ENCODE measurements at regions not wholly inside any gene's neighbourhood (a gene's known extent, or its start where the extent isn't known, plus 50 kb on each side); places are given as distances from the start of the nearest gene placed in this dataset.

DNA sequence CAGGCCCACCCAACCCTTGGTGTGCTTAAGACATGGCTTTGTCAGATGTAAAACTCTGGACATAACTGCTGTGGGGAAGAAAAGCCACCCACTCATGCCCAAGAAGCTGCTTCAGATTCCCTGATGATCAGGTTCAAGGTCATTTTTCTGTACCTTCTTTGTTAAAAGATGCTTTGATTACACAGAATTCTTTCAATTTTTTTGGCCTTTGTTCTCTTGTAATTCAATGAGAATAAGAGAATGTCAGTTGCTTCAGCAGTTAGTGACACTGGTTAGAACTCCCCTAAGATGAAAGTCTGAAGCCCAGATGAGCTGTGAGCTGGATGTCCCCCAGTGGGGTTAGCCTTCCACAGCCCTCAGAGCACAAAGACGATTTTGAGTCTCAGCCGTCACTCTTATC is 152.7 kb downstream of the CHRM3 start:
- Histone ChIP-seq H3K9me3 (ENCODE audit: insufficient read depth in 2 of 2, low read depth in 1 of 2, low read length in 1 of 2) (no peaks in the 10 kb centered on the region), H3K79me2 (ENCODE audit: control insufficient read depth in 1 of 2, insufficient read depth in 2 of 2, low read length in 2 of 2) (no peaks in the 10 kb centered on the region), H2AFZ (ENCODE audit: low read length) (no peak overlapping the region), H3K23me2 (ENCODE audit: low read depth, low read length) (no peaks in the 10 kb centered on the region), H3K27me3 (replicated peaks in 1 of 4; ENCODE audit: control insufficient read depth in 3 of 4, extremely low read depth in 1 of 4, insufficient read depth in 3 of 4, low read length in 3 of 4) (no peaks in the 10 kb centered on the region), H3K36me3 (ENCODE audit: control insufficient read depth in 2 of 4, insufficient read depth in 4 of 4, low read length in 3 of 4) (no peaks in the 10 kb centered on the region), H3K56ac (replicated peaks; ENCODE audit: insufficient read length, low read depth, low read length) (no peak overlapping the region), H2BK12ac (ENCODE audit: low read depth, low read length) (no peak overlapping the region), H3K4me1 (replicated peaks in 1 of 4; ENCODE audit: control insufficient read depth in 3 of 4, insufficient read depth in 4 of 4, low read length in 3 of 4) (no peaks in the 10 kb centered on the region; a peak in 1 of 7 replicates), H3K79me1 (ENCODE audit: low read depth, low read length) (no peaks in the 10 kb centered on the region), H2AK5ac (ENCODE audit: low read depth, low read length) (no peak overlapping the region), H3K14ac (ENCODE audit: insufficient read length) (no peak overlapping the region), H3K4me2 (ENCODE audit: insufficient read depth in 1 of 2, low read depth in 2 of 2, low read length in 2 of 2) (no peak overlapping the region), H3K27ac (ENCODE audit: low read depth, low read length) (no peak overlapping the region), H3K9ac (replicated peaks in 1 of 4; ENCODE audit: extremely low read depth in 1 of 4, low read depth in 3 of 4, low read length in 3 of 4) (no peak overlapping the region), H4K20me1 (replicated peaks in 1 of 2; ENCODE audit: control insufficient read depth in 1 of 2, insufficient read depth in 2 of 2, low read length in 2 of 2) (no peaks in the 10 kb centered on the region), H4K8ac (ENCODE audit: extremely low read depth, insufficient read depth, low read length) (no peak overlapping the region), H4K5ac (ENCODE audit: insufficient read length, low read depth, low read length) (no peak overlapping the region), H4K91ac (replicated peaks; ENCODE audit: insufficient read length, low read length) (no peak overlapping the region), H2BK5ac (ENCODE audit: low read depth, low read length) (no peak overlapping the region), H3K4ac (replicated peaks; ENCODE audit: insufficient read length, low read depth, low read length) (no peak overlapping the region), H3K4me3 (ENCODE audit: extremely low read depth in 1 of 4, insufficient read depth in 2 of 4, low read depth in 3 of 4, low read length in 4 of 4) (no peak overlapping the region), H2BK120ac (replicated peaks; ENCODE audit: low read depth, low read length) (no peak overlapping the region), H2BK15ac (ENCODE audit: low read length) (no peak overlapping the region), H2BK20ac (ENCODE audit: low read length) (no peak overlapping the region), H3K23ac (ENCODE audit: insufficient read length) (no peak overlapping the region), H3K18ac (ENCODE audit: extremely low read depth, low read length) (no peak overlapping the region)
- ChIA-PET CTCF (ENCODE audit: partially characterized antibody) (interaction anchor here (1.3 to 1.7 kb wide), 3 partner anchors 279 to 414 kb away, joined by 4 to 5 read pairs (median 4); no protein-coding TSS in a partner anchor), POLR2A (ENCODE audit: partially characterized antibody) (no interaction called here)
- DNase-seq (ENCODE audit: low read depth in 1 of 2, low spot score in 2 of 2) (no peak), FAIRE-seq (no peak)
- WGBS, 2 experiments (ENCODE audit: extremely low coverage in 1 of 2, insufficient coverage in 1 of 2, insufficient read length in 1 of 2, insufficient replicate concordance in 2 of 2, low coverage in 1 of 2, low lambda C conversion rate in 2 of 2, missing lambda C conversion rate in 1 of 2), result 82% methylated on average over 2 of the region's 2 CpGs; no CpG with 5 or more reads in 1 of the 2 experiments
- no peak for TF ChIP-seq POLR2AphosphoS5 (IDR thresholded peaks at IDR 0.05; ENCODE audit: low read depth, low read length)
- no peak for TF ChIP-seq TCF12 (IDR thresholded peaks at IDR 0.05; ENCODE audit: low read depth, low read length)
- no peak for TF ChIP-seq ZNF274 (IDR thresholded peaks at IDR 0.05; ENCODE audit: borderline replicate concordance, extremely low read depth, low read length)
- no peak for TF ChIP-seq RAD21 (IDR thresholded peaks at IDR 0.05 in 1 of 2, conservative IDR thresholded peaks at IDR 0.05 in 1 of 2; ENCODE audit: low read depth in 2 of 2, low read length in 2 of 2)
- no peak for TF ChIP-seq SP4 (IDR thresholded peaks at IDR 0.05; ENCODE audit: low read length)
- TF ChIP-seq CEBPB (IDR thresholded peaks at IDR 0.05; ENCODE audit: low read depth, low read length), result no peak
- TF ChIP-seq, protein P1, sequence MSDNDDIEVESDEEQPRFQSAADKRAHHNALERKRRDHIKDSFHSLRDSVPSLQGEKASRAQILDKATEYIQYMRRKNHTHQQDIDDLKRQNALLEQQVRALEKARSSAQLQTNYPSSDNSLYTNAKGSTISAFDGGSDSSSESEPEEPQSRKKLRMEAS (IDR thresholded peaks at IDR 0.05), result no peak
- no peak for TF ChIP-seq RFX5 (IDR thresholded peaks at IDR 0.05; ENCODE audit: borderline replicate concordance, low read depth, low read length)
- TF ChIP-seq EZH2 (IDR thresholded peaks at IDR 0.05; ENCODE audit: low read depth, low read length, severe bottlenecking), result no peak
- TF ChIP-seq, protein P2, sequence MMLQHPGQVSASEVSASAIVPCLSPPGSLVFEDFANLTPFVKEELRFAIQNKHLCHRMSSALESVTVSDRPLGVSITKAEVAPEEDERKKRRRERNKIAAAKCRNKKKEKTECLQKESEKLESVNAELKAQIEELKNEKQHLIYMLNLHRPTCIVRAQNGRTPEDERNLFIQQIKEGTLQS (IDR thresholded peaks at IDR 0.05; ENCODE audit: insufficient read depth, low read depth, low read length), result no peak
- TF ChIP-seq SIX5 (IDR thresholded peaks at IDR 0.05; ENCODE audit: low read depth, low read length), result no peak

Measured in H1 (cell line).